AG09309 (cell line): ENCODE measurements at regions not wholly inside any gene's neighbourhood (a gene's known extent, or its start where the extent isn't known, plus 50 kb on each side); places are given as distances from the start of the nearest gene placed in this dataset.

Experiments used
- DNase-seq: peaks from one replicate; pipeline ENCODE4 v3.0.0-alpha.2; 2010; ENCODE audit warnings: low read depth
- H3K4me3 ChIP-seq: 2 replicates; pipeline ENCODE4 v1.5.1; 2011; ENCODE audit warnings: mild to moderate bottlenecking, low read depth, low read length, moderate library complexity; ENCODE audit not compliant: control insufficient read depth
- CTCF ChIP-seq: IDR thresholded peaks from 2 replicates; pipeline ENCODE4 v1.5.1; 2011; ENCODE audit warnings: mild to moderate bottlenecking, low read depth, low read length, inconsistent platforms; ENCODE audit not compliant: insufficient read depth, control insufficient read depth; ENCODE audit errors: missing control alignments

- H3K4me3 ChIP-seq: no peak overlapping the region
- no peak for TF ChIP-seq CTCF
- DNase-seq: no peak
Observed at GRCh38 chr13:89568746-89569145, 1778.7 kb upstream of the MIR17HG start.

- no peak for DNase-seq
- no peak for TF ChIP-seq CTCF
- H3K4me3 ChIP-seq: no peak overlapping the region
Observed at GRCh38 chr13:89571676-89572075, 1775.8 kb upstream of the MIR17HG start.

- no peak for TF ChIP-seq CTCF
- no peak overlapping the region for H3K4me3 ChIP-seq
- DNase-seq: no peak
Observed at GRCh38 chr13:89574077-89574476, 1773.4 kb upstream of the MIR17HG start.

GRCh38 chr13:89577301-89577700, 1770.2 kb upstream of the MIR17HG start:
- H3K4me3 ChIP-seq: no peak overlapping the region
- DNase-seq: no peak
- TF ChIP-seq CTCF: no peak

GRCh38 chr13:89584058-89584620, 1763.3 kb upstream of the MIR17HG start:
- no peak for DNase-seq
- TF ChIP-seq CTCF: no peak
- H3K4me3 ChIP-seq: no peak overlapping the region

- H3K4me3 ChIP-seq: no peak overlapping the region
- TF ChIP-seq CTCF: no peak
- no peak for DNase-seq
Observed at GRCh38 chr13:89602655-89603054, 1744.8 kb upstream of the MIR17HG start.

- DNase-seq: no peak
- TF ChIP-seq CTCF: no peak
- no peak overlapping the region for H3K4me3 ChIP-seq
Observed at GRCh38 chr13:89603187-89603586, 1744.3 kb upstream of the MIR17HG start.
